H1 (cell line): ENCODE measurements at regions not wholly inside any gene's neighbourhood (a gene's known extent, or its start where the extent isn't known, plus 50 kb on each side); places are given as distances from the start of the nearest gene placed in this dataset.

Experiments used
- PHF8 ChIP-seq: fragments of 200-600 bp; sonication (generic); conservative IDR thresholded peaks from 2 replicates; pipeline ENCODE4 v1.7.1; 2012; ENCODE audit warnings: low read depth, mild to moderate bottlenecking, inconsistent platforms, low read length, moderate library complexity
- POLR2AphosphoS5 ChIP-seq: IDR thresholded peaks from 2 replicates; pipeline ENCODE4 v1.6.1; 2011; ENCODE audit warnings: low read depth, low read length
- RFX5 ChIP-seq: IDR thresholded peaks from 2 replicates; pipeline ENCODE4 v1.6.1; 2011; ENCODE audit warnings: low read depth, low read length, improper control_type of control experiment, borderline replicate concordance
- TF ChIP-seq, protein P1 (sequence below), 3 experiments: IDR thresholded peaks; 1 replicate in 2 of 3; 2 replicates in 1 of 3; pipeline versions ENCODE4 v1.5.1 to v1.6.1; 2011; ENCODE audit warnings: low read length in 3 of 3, mild to moderate bottlenecking in 3 of 3, inconsistent platforms in 2 of 3, low read depth in 1 of 3, moderate library complexity in 1 of 3; ENCODE audit not compliant: insufficient read depth in 1 of 3; ENCODE audit errors: control extremely low read depth in 1 of 3

DNA sequence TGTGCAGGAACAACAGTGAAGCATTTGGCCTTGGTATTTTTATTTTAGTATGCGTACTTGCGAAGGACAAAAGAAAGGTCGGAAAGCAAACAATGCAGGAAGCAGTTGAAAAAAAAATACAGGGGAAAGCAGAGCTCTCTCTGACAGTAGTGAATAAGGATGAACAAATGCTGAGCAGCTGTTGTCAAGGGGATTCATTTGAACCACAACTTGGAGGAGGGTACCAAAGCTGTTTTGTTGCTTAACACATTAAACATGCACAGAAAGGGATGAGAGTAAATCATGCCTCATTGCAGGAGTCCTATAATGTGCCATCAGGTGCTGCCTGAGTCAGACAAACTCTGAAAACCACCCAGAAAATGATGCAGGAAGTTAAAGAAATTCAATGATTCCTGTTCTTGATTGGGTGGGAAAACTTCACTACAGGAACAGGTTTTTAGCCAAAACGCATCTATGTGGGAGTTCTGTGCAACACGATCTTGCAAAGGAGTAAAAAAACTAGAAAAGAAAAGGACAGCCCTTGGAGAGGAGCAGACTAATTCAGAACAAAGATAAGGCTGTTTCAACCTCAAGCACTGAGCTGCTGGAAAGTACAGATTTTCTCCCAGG lies 2113.5 kb downstream of the LRRC4C start:
- TF ChIP-seq POLR2AphosphoS5 (no peak), RFX5 (no peak), PHF8 (no peak)
- TF ChIP-seq, protein P1, sequence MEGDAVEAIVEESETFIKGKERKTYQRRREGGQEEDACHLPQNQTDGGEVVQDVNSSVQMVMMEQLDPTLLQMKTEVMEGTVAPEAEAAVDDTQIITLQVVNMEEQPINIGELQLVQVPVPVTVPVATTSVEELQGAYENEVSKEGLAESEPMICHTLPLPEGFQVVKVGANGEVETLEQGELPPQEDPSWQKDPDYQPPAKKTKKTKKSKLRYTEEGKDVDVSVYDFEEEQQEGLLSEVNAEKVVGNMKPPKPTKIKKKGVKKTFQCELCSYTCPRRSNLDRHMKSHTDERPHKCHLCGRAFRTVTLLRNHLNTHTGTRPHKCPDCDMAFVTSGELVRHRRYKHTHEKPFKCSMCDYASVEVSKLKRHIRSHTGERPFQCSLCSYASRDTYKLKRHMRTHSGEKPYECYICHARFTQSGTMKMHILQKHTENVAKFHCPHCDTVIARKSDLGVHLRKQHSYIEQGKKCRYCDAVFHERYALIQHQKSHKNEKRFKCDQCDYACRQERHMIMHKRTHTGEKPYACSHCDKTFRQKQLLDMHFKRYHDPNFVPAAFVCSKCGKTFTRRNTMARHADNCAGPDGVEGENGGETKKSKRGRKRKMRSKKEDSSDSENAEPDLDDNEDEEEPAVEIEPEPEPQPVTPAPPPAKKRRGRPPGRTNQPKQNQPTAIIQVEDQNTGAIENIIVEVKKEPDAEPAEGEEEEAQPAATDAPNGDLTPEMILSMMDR (IDR thresholded peaks at IDR 0.05; ENCODE audit: control extremely low read depth in 1 of 3, insufficient read depth in 1 of 3, low read depth in 1 of 3, low read length in 3 of 3): no peak
